ENCODE measurements at regions not wholly inside any gene's neighbourhood (a gene's known extent, or its start where the extent isn't known, plus 50 kb on each side); places are given as distances from the start of the nearest gene placed in this dataset.
A peak's percentile ranks its signal among the peaks of the same experiment; 100 is the strongest.

DNA sequence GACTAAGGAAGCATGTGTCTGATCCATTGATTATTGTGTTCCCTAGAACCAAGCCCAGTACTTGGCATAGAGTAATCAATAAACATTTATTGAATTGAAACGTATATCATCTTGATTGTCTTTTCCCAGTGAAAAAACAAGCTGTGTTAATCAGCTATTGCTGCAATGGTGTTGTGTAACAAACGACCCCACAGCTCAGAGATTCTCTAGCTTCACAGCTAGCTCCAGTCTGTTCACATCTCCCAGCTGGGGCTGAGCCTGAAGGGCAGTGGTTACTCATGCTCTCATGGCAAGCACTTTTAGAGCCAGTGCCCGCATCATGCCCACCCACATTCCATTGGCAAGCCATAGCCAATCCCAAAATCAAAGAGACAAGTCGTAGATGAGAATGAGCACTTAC lies 237.4 kb upstream of the RAB4A start:
- DNase-seq (ENCODE audit: low read depth): no peak

DNA sequence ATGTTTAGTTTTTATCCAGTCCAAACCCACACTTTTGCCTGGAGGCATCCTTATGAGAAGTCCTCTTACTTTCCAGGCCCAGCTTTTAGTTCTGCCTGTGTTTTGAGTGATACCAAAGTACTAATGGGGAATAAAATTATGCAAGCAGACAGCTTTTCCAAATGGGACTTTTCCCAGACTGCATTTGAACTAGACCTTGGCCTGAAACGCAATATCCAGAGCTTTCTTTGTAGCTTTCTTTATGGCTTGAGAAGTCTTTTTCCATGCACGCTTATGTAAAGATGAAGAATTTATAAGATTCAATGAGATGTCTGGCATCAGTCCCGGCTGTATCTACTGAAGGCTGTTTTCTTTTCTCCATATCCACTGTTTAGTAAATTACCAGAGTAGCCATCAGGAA lies 236.6 kb upstream of the RAB4A start:
- DNase-seq (ENCODE audit: low read depth): no peak

DNA sequence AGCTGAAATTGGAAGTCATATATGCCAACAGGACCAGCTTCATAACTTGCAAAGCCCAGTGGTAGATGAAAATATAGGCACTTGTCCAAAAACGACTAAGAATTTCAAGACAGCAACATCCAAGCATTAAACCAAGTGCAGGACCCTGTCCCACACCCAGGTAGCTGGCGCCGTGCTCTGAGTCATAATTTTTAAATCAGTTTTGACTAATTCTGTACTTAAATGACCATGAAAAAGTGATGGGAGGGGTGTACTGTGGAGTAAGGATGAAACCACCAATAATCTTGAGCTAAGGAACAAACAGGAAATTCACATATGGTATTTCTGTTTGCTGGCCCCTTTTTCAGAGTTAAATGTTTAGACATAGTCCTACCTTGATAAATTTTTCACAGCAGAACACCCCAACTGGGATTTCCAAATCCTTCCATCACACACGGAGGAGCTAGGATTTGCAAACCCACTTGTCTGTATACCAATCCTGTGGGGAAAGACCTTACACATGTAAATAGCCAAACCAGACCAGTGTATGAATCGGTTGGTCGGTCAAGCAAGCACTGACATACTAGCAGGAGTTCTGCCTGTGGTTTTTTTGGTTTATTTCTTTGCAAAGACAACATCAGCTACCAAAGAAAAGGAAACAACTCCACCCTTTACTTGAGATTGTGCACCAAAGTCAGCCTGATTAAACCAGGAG lies 235.7 kb upstream of the RAB4A start:
- no peak for DNase-seq (ENCODE audit: low read depth)

DNA sequence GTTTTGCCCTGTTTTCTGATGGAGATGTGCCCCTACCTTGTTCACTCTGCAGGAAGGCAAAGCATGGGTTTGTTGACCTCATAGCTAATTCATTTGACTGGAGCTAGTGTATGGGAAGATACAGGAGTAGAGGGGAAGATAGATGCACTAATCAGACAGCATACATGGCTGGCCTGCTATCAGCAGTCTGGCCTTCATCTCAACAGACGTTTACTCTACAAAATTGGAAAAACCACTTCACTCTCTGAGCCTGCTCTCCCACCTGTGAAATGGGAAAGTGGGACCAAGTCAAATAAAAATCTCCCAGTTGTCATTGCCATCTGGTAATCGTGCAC lies 235.2 kb upstream of the RAB4A start:
- DNase-seq (ENCODE audit: low read depth): no peak

DNA sequence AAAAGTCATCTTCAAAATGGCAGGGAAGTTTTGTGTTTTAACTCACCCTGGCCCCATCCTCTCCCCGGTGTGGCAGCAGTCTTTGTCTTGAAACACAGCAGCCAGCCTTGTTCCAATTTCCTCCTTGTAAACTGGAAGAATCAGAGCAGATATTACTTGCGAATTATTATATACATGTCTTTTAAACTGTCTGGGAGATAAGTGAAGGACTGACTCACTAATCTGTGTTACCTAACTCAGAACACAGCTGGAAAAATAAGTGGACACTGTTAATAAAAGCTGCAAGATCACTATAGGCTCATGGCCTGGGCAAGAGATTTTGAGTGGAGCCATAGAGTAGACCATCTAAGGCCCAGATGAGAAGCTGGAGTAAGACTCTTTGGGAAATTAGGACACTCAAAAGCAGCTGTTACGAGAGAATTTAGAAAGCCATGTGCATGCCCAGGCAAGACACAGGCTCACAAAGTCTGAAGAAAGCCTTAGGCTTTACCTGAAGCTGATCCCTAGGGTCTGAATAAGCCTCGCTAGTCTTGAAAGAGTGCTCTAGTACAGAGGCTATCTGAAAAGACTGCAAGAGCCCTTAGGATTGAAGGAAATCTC lies 233.0 kb upstream of the RAB4A start:
- no peak for DNase-seq (ENCODE audit: low read depth)

DNA sequence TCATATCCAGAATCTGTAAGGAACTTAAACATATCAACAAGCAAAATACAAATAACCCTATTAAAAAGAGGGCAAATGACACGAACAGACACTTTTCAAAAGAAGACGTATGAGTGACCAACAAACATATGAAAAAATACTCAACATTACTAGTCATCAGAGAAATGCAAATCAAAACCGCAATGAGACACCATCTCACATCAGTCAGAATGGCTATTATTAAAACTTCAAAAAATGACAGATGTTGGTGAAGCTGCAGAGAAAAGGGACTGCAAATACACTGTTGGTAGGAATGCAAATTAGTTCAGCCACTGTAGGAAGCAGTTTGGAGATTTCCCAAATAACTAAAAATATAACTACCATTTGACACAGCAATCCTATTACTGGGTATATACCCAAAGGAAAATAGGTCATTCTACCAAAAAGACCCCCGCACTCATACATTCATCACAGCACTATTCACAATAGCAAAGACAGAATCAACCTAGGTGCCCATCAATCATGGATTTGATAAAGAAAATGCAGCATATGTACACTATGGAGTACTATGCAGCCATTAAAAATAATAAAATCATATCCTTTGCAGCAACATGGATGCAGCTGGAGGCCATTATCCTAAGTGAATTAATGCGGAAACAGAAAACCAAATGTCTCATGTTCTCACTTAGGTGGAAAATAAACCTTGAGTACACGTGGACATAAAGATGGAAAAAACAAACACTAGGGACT lies 230.1 kb upstream of the RAB4A start:
- no peak for DNase-seq (ENCODE audit: low read depth)

DNA sequence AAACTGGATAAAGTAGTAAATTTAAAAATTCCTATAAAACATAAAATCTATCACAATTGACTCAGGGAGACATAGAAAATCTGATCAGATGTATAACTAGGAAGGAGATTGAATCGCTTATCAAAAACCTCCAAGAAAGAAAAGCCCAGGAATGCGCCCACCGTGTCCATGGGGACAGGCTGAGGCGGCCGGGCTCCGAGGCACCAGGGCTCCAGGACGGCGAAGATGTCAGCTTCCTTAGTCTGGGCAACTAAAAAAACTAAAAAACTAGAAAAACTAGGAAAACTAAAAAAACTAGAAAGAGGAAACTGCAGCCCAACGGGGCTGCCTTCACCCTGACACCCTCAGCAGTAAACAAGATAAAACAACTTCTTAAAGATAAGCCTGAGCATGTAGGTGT lies 229.0 kb upstream of the RAB4A start:
- DNase-seq (ENCODE audit: low read depth): no peak

DNA sequence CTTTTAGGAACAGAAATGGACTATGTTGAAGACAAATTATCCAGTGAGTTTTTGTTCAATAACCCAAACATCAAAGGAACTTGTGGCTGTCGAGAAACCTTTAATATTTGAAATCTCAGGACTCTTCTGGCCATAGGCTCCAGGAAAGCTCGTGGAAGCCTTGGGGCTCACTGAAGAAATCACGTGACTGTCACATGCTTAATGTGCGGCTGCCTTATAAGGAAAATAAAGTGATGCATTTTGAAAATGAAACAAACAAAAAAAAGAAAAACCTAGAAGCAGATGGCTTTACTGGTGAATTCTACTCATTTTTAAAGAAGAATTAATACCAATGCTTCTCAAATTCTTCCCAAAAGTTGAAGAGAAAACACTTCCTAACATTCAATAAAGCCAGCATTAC lies 228.4 kb upstream of the RAB4A start:
- no peak for DNase-seq (ENCODE audit: low read depth)

DNA sequence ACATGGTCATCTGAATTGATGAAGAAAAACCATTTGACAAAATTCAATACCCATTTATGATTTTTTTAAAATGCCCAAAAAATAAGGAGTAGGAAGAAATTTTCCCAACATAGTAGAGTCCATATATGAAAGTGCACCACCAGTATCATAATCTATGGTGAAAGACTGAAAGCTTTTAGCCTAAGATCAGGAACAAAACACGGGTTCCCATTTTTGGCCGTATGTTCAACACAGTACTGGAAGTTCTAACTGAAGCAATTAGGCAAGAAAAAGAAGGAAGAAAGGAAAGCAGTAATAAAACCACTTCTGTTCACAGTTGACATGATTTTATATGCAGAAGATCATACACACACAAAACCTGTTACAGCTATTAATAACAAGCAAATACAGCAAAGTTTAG lies 227.8 kb upstream of the RAB4A start:
- no peak for DNase-seq (ENCODE audit: low read depth)

DNA sequence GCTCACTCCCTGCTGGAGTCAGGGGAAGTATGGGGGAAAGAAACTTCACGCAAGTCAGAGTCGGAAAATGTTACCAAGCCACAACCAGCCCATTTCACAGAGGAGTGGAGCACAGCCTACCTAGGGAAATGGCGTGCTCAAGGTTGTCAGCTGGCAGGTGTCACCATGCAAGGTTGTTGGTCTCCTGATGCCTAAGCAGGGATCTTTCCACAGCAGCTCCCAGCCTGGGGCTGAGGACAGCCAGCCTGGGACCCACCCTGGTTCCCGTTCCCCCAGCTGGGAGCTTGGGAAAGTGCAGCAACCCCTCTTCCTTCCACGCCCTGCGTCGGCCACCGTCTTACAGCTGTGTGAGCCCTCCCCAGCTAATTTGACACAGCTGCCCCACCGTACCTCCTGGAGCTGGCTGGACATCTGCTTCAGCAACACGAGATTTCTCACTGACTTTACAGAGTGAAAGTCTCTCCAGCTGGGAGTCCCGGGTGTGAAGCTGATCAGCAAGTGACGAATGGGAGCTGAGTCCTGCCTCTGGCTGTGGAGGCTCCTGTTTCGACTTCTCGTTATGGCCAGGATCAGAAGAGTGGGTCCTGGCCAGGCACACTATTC lies 224.6 kb upstream of the RAB4A start:
- DNase-seq (ENCODE audit: low read depth): no peak

DNA sequence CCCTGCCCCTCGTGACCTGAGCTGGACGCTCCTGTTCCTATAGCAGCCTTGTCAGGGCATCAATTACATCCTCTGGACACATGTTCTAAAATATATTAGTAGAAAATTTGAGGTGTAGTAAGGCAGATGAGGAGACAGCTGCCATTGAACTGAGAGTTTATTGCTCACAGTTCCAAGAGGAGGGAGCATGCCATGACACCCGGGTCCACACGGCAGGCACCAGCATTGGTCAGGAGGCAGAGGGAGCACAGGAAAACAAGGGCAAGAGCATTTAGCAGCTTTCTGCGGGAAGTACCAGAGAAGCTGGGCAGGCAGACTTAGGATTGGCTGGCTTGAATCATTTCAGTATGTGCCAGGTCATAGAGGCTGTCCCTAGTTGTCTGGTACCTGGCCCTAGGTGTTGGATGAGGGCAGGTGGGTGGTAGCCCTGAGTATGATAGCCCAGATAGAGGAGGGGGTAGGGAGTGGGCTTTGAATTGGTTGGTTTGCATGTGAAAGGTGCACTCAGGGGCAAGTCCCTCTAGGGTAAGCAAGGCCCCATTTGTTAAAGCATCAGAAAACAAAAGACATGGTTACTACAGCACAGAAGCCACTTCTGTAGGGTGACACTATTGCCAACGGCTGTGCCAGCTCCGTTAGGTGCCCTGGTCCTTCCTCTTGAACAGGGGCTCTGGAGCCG lies 223.6 kb upstream of the RAB4A start:
- no peak for DNase-seq (ENCODE audit: low read depth)

DNA sequence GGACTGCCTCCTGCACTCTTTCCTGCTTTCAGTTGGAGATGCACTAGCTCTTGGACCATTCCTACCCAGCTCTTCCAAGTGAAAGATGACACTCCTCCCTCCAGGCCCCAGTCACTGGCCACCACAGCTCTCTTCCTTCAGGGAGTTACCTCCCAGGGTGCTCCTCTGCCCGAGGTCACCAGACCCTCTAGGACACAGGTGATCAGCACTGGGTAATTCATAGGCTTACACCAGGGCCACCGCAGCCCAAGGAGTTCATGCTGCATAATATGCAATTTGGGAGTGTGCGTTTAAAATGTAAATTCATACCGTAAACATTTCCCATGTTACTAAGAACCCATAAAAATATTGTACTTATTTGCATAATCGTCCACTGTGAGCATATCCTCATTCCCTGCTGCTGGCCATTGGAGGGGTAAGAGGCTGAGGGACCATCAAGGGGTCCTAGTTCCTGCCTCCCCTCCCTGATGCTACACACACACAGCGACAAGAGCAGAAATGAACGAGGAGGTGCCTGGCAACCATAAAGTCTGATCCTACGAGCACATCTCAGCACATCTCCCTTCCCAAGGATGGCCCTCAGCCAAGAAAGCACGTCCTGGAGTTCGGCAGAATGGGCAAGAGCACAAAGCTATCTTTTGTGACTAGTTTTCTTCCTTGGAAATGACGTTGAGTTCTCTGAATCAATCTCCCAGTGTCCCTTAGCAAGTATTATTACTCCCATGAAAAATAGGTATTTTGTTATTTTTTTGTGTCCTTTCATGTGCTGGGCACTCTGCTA lies 222.9 kb upstream of the RAB4A start:
- no peak for DNase-seq (ENCODE audit: low read depth)

DNA sequence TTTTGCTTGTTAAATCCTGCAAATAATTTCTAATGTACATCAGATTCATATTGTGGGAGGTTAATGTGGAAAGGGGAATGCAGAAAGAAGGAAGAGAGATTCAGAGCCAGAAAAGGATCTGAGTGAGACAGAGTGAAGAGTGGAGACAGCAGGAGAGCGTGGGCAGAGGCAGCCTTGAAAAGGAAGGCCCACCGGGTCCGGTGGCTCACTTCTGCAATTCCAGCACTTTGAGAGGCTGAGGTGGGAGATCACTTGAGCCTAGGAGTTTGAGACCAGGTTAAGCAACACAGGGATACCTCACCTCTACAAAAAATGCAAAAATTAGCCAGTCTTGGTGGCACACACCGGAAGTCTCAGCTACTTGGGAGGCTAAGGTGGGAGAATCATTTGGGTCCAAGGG lies 222.0 kb upstream of the RAB4A start:
- DNase-seq (ENCODE audit: low read depth): no peak

DNA sequence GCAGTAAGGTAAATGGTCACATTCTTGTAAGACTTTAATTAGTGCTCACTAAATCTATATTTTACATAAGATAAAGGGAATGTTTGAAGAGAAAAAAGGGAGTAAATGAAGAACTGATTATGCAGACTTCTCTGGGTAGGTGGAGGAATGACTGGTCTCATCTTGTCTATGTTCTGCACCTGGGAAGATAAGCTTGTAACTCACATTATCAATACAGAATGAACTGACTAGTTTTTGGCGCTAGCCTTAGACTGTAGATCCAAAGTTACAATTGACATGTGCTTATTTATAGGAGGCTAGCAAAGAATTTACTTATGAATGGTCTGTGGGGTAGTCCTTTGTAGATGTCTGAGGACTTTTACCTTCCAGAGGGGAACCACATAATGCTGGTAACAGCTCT lies 214.9 kb upstream of the RAB4A start:
- DNase-seq (ENCODE audit: low read depth): no peak

DNA sequence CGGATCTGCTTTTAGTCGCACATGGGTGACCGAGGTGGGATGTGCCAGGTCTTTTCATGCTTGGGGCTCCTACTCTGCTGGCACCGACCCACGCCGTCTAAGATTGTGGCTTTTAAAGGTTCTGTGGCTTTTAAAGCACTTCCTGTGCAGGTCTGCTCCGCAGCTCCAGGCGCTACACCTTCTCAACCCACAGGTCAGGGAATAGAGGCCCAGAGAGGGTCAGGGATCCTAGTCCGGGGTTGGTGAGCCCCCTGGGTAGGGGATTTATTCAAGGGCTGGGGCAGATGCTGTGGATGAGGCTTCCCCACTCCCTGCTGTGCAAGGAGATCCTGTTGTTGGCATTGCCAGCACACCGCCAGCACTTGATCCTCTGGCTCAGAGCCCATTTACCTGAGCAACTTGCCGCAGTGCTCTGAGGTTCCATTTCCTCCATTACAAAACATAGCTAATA lies 212.8 kb upstream of the RAB4A start:
- DNase-seq (ENCODE audit: low read depth): peak; percentile 26

DNA sequence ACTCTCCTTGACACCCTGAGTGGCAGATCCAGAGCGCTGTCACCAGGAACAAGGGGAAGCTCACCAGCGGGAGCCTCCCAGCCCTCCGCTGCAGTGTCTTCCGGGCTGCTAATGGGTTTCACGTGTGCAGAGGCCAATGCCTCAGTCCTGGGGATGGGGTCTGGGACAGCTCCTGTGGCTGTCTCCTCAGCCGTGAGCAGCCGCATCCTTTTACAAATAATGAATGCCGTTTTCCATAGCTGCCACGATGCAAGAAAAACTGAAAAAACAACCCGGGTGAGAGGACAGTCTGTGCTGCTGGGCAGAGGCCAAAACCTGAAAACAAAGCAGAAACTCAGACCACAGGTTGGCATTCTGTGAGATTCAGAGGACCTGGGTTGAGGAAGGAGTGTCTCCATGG lies 212.2 kb upstream of the RAB4A start:
- DNase-seq (ENCODE audit: low read depth): no peak

DNA sequence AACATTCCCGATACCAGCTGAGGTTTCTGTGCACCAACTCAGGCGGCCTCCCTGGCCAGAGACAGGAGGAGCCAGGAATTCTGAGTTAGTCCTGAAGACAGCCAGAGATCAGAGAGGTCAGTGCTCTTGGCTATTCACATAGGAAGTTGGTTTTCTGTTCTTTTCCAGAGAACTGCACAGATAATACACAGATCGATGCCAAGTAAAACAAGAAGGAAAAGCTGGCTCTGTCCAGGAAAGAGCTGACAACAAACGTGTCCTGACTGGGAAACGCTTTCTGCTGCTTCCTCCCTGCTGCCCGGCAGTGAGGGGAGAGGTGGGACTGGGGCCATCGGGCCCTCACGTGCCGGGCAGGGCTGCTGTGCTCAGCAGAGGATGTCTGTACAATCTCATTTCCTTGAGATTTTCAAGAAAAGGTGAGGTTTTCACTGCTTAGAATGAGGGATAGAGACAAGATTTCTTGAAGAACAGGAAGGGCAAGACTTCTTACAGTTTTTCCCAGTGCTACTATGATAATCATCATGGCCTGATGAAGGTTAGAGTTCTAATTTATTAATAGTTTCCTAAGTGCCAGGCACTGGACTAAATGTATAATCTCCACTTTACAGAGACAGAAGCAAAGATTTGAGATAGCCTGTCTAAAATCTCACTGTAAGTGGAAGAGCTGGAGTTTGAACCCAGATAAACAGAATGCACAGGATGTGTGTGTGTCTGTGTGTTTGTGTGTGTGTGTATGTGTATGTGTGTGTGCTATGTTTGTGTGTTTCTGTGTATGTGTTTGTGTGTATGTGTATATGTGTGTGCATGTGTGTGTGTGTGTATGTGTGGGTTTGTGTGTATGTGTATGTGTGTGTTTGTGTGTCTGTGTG lies 211.0 kb upstream of the RAB4A start:
- DNase-seq (ENCODE audit: low read depth): no peak

DNA sequence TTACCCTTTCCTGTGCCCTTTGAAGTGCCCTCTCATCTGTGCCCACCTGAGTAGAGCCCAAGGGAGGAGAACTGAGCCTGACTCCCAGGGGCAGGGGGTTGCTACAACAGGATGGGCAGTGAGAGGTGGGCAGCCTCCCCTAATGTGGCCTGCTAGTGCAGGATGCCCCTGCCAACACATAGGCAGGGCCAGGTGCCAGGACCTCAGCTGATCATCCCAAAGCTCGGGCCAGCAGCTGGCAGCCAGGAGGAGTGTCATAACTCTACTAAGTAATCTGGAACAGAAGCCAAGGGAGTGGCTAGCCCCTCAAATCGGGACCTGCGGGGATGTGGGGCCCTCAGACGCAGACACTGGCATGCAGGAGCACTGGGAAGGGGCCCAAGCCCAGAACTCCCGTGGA lies 208.8 kb upstream of the RAB4A start:
- DNase-seq (ENCODE audit: low read depth): no peak

DNA sequence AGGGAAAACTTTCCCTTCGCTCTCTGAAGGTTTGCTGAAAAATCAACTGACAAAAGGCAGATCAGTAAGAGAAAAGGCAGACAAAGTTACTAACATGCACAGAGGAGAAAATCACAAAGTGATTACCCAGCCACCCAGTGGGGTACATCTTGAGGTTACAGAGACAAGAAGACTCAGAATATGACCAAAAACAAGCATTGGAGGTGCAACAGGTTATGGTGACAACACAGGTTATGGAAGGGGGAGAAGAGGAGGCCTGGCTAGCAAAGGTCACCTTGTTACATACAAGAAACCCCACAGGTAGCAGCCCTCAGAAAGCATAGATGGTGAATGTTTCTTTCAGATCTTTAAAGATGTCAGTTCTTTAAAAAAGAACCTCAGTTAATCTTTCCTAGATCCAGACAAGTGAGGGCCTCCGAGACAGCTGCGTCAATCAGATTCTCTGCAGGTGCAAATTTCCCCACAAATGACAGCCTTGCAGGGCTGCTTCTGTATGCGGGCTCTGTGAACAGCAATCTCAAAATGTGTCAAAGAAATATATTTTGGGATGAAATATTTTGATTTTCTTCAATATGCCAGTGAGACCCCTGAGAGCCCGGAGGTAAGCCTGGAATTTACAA lies 207.6 kb upstream of the RAB4A start:
- DNase-seq (ENCODE audit: low read depth): no peak
